HepG2 (cell line): ENCODE measurements at regions not wholly inside any gene's neighbourhood (a gene's known extent, or its start where the extent isn't known, plus 50 kb on each side); places are given as distances from the start of the nearest gene placed in this dataset.

Experiments
- ATAC-seq: fragments of 200-7000 bp; cut with Tn5 transposase; 3 replicates; pipeline ENCODE4 v1.9.1; 2020; ENCODE audit warnings: mild to moderate bottlenecking, moderate library complexity
- BruUV-seq: library from RNA; stranded (reverse); fragments of 400-500 nt; replicated peaks from 2 replicates; lab custom pipeline; 2021; lab: Mats Ljungman, UMichigan
- CTCF ChIA-PET: fragments of 300-600 bp; formaldehyde crosslinking; extraction: SDS; loops from one replicate; lab custom pipeline; 2021; ENCODE audit warnings: low total read pairs, inconsistent platforms, low intra/inter-chr PET ratio; lab: Yijun Ruan, JAX
- POLR2A ChIA-PET: fragments of 350-600 bp; sonication (Branson Sonifier 250); formaldehyde crosslinking; loops from one replicate; lab custom pipeline; 2020; ENCODE audit warnings: antibody characterized with exemption, inconsistent platforms; lab: Yijun Ruan, JAX
- DNase-seq: peaks from one replicate; pipeline ENCODE4 v3.0.0-alpha.2; 2015; ENCODE audit warnings: low spot score
- FAIRE-seq: peaks from 3 replicates; lab custom pipeline; 2011; peaks lifted over from hg19 to GRCh38; lab: Jason Lieb, UNC
- H2AFZ ChIP-seq: one replicate; pipeline ENCODE4 v1.6.1; 2011; ENCODE audit warnings: low read length, inconsistent platforms
- H3K27ac ChIP-seq: fragments of 300-600 bp; 3 replicates; pipeline ENCODE4 v1.8.0; 2011; ENCODE audit warnings: mixed run types, mild to moderate bottlenecking, mixed read lengths, low read length, inconsistent platforms; ENCODE audit not compliant: insufficient read depth; ENCODE audit errors: extremely low read length
- H3K27me3 ChIP-seq, 2 experiments: fragments of 200-600 bp in 1 of 2; 2 replicates in 1 of 2; 3 replicates in 1 of 2; pipeline versions ENCODE4 v1.6.0 to v1.8.0; 2011; ENCODE audit warnings: low read length in 2 of 2, mild to moderate bottlenecking in 2 of 2, moderate library complexity in 2 of 2, inconsistent platforms in 1 of 2; ENCODE audit not compliant: insufficient read depth in 2 of 2, control insufficient read depth in 1 of 2
- H3K36me3 ChIP-seq, 2 experiments: fragments of 200-600 bp in 1 of 2; replicated peaks in 1 of 2; 2 replicates in 1 of 2; 3 replicates in 1 of 2; pipeline versions ENCODE4 v1.5.1 to v1.8.0; 2011; ENCODE audit warnings: low read length in 2 of 2, inconsistent platforms in 1 of 2; ENCODE audit not compliant: insufficient read depth in 2 of 2, control insufficient read depth in 1 of 2
- H3K4me1 ChIP-seq: 2 replicates; pipeline ENCODE4 v1.5.1; 2012; ENCODE audit warnings: low read length, inconsistent platforms; ENCODE audit not compliant: insufficient read depth
- H3K4me2 ChIP-seq: 2 replicates; pipeline ENCODE4 v1.6.0; 2011; ENCODE audit warnings: low read depth, low read length, inconsistent platforms
- H3K4me3 ChIP-seq, 3 experiments: fragments of 200-600 bp in 1 of 3; sonication (generic), shearing (Covaris generic) in 1 of 3; replicated peaks in 1 of 3; 2 replicates each; pipeline ENCODE4 v1.5.1; 2011 to 2016; ENCODE audit warnings: low read length in 3 of 3, inconsistent platforms in 2 of 3, low read depth in 2 of 3, mild to moderate bottlenecking in 2 of 3, control low read depth in 1 of 3, mixed read lengths in 1 of 3; ENCODE audit not compliant: insufficient read depth in 1 of 3
- H3K79me2 ChIP-seq: one replicate; pipeline ENCODE4 v1.6.1; 2011; ENCODE audit warnings: low read length, inconsistent platforms; ENCODE audit not compliant: insufficient read depth
- H3K9ac ChIP-seq: 2 replicates; pipeline ENCODE4 v1.6.0; 2011; ENCODE audit warnings: mild to moderate bottlenecking, low read depth, low read length, inconsistent platforms; ENCODE audit not compliant: insufficient read depth
- H3K9me3 ChIP-seq: 2 replicates; pipeline ENCODE4 v1.5.1; 2012; ENCODE audit warnings: mild to moderate bottlenecking, low read length
- H4K20me1 ChIP-seq: 2 replicates; pipeline ENCODE4 v1.6.0; 2011; ENCODE audit warnings: inconsistent platforms, mild to moderate bottlenecking, low read length, moderate library complexity; ENCODE audit not compliant: insufficient read depth
- BATF2 ChIP-seq: sonication (generic); formaldehyde crosslinking; IDR thresholded peaks from 2 replicates; pipeline ENCODE4 v1.8.0; 2022; ENCODE audit warnings: mild to moderate bottlenecking, missing genetic modification reagents, moderate library complexity
- CTCF ChIP-seq: sonication (generic); formaldehyde crosslinking; IDR thresholded peaks from 2 replicates; pipeline ENCODE4 v1.5.0; 2020; ENCODE audit warnings: mild to moderate bottlenecking, missing genetic modification reagents, moderate library complexity
- NFRKB ChIP-seq: fragments of 450-650 bp; IDR thresholded peaks from 2 replicates; pipeline ENCODE4 v1.6.1; 2017
- STAG1 ChIP-seq: sonication (generic); formaldehyde crosslinking; IDR thresholded peaks from 2 replicates; pipeline ENCODE4 v1.4.0; 2020; ENCODE audit warnings: missing genetic modification reagents
- TAF1 ChIP-seq: sonication (generic); formaldehyde crosslinking; IDR thresholded peaks from 2 replicates; pipeline ENCODE4 v1.4.0; 2020; ENCODE audit warnings: missing genetic modification reagents
- ZFP36L2 ChIP-seq: sonication (generic); formaldehyde crosslinking; IDR thresholded peaks from 2 replicates; pipeline ENCODE4 v1.4.0; 2020; ENCODE audit warnings: missing genetic modification reagents
- ZNF354B ChIP-seq: sonication (generic); formaldehyde crosslinking; IDR thresholded peaks from 2 replicates; pipeline ENCODE4 v1.8.0; 2022; ENCODE audit warnings: mild to moderate bottlenecking, missing genetic modification reagents
- ZNF737 ChIP-seq: sonication (generic); formaldehyde crosslinking; IDR thresholded peaks from 2 replicates; pipeline ENCODE4 v1.5.0; 2020; ENCODE audit warnings: missing genetic modification reagents, mild to moderate bottlenecking, borderline replicate concordance
- ZSCAN9 ChIP-seq: IDR thresholded peaks from 2 replicates; pipeline ENCODE4 v1.6.1; 2016; ENCODE audit warnings: borderline replicate concordance
- WGBS: methylation state at CpG from one replicate; pipeline ENCODE4 v1.1.6; 2017; ENCODE audit warnings: low lambda C conversion rate; 5-methylcytosine and 5-hydroxymethylcytosine counted together
- in situ Hi-C: cut with HindIII; loops from 2 replicates; pipeline ENCODE4 v1.10.0; 2017; ENCODE audit warnings: low pct_unique_long_range_greater_than_20kb; ENCODE audit not compliant: extremely low pct_ligation_motif_present
- intact Hi-C: fragments of 100-400 bp; cut with micrococcal nuclease; formaldehyde crosslinking; loops from one replicate; pipeline ENCODE4 v1.10.0; 2022; ENCODE audit not compliant: unreplicated experiment

GRCh38 chr18:55096263-55096951, 137.1 kb upstream of the CCDC68 start:
- Histone ChIP-seq H4K20me1 (no peaks in the 10 kb centered on the region), H3K4me2 (0 out of 2 replicates have a peak overlapping the region, but pooled peaks have one; percentile 15), H3K79me2 (no peaks in the 10 kb centered on the region), H3K27me3 (no peaks in the 10 kb centered on the region), H2AFZ (peak overlapping the region; percentile 12), H3K36me3 (no peaks in the 10 kb centered on the region), H3K27ac (no peak overlapping the region), H3K4me1 (peaks cover 8% of the 10 kb centered on the region), H3K4me3 (no peak overlapping the region), H3K9me3 (no peaks in the 10 kb centered on the region), H3K9ac (no peak overlapping the region)
- in situ Hi-C loops (no loop called here), intact Hi-C loops (no loop called here)
- TF ChIP-seq CTCF (peak; percentile 48; the same call in 1 of the 2 replicates), STAG1 (CRISPR knock-in tag) (0 out of 2 replicates have a peak, but pooled peaks have one; percentile 14), NFRKB (no peak)
- BruUV-seq: no TSS peak
- peak; percentile 7 for DNase-seq
- POLR2A ChIA-PET: no interaction called here
- 14% methylated on average over 10 of the region's 10 CpGs for WGBS
- CTCF ChIA-PET: no interaction called here
- no peak for FAIRE-seq
- ATAC-seq: peak; percentile 91

GRCh38 chr18:55095584-55095983, 136.3 kb upstream of the CCDC68 start:
- DNase-seq (no peak), ATAC-seq (no peak), FAIRE-seq (no peak)
- no peaks in the 10 kb centered on the region for H3K9me3 ChIP-seq
- in situ Hi-C loops: no loop called here
- no peaks in the 10 kb centered on the region for H3K27me3 ChIP-seq
- H4K20me1 ChIP-seq: no peaks in the 10 kb centered on the region
- ChIA-PET CTCF (no interaction called here), POLR2A (no interaction called here)
- H3K9ac ChIP-seq: no peak overlapping the region
- no peak overlapping the region for H3K4me2 ChIP-seq
- H3K79me2 ChIP-seq: no peaks in the 10 kb centered on the region
- 45% methylated on average over 3 of the region's 3 CpGs for WGBS
- no peak overlapping the region for H2AFZ ChIP-seq
- intact Hi-C loops: no loop called here
- TF ChIP-seq ZNF354B (CRISPR knock-in tag): no peak
- no peak for TF ChIP-seq TAF1
- TF ChIP-seq ZFP36L2 (CRISPR knock-in tag): no peak
- no peak for TF ChIP-seq ZSCAN9
- no peak for TF ChIP-seq ZNF737
- TF ChIP-seq BATF2 (CRISPR knock-in tag): no peak
- no peak overlapping the region for H3K27ac ChIP-seq
- BruUV-seq: no TSS peak
- no peaks in the 10 kb centered on the region for H3K36me3 ChIP-seq
- H3K4me3 ChIP-seq: no peak overlapping the region
- H3K4me1 ChIP-seq: peaks cover 8% of the 10 kb centered on the region
